ENCODE measurements at regions not wholly inside any gene's neighbourhood (a gene's known extent, or its start where the extent isn't known, plus 50 kb on each side); places are given as distances from the start of the nearest gene placed in this dataset.

DNA sequence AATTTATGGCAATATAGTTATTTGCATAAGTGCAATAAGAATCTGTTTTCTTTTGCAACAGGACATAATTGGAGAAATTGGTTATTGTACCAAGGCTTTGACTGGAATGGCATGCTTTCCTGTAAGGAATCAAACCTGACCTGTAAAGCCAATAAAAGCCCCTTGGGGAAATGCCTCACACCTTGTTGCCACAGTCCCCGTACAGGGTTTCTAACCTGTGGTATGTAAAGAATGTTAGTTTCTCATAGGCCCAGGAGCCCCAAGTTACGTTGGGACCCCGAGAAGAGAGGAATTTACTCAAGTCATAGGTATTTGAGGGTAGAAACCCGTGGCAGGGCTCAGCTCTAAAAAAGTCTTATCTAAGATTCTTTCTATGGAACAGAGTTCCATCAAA, 441.4 kb downstream of the IGSF11 start:
- TF ChIP-seq, protein P1, sequence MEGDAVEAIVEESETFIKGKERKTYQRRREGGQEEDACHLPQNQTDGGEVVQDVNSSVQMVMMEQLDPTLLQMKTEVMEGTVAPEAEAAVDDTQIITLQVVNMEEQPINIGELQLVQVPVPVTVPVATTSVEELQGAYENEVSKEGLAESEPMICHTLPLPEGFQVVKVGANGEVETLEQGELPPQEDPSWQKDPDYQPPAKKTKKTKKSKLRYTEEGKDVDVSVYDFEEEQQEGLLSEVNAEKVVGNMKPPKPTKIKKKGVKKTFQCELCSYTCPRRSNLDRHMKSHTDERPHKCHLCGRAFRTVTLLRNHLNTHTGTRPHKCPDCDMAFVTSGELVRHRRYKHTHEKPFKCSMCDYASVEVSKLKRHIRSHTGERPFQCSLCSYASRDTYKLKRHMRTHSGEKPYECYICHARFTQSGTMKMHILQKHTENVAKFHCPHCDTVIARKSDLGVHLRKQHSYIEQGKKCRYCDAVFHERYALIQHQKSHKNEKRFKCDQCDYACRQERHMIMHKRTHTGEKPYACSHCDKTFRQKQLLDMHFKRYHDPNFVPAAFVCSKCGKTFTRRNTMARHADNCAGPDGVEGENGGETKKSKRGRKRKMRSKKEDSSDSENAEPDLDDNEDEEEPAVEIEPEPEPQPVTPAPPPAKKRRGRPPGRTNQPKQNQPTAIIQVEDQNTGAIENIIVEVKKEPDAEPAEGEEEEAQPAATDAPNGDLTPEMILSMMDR (IDR thresholded peaks at IDR 0.05): no peak
- Histone ChIP-seq H3K27me3 (ENCODE audit: low read depth) (no peaks in the 10 kb centered on the region), H3K4me1 (no peaks in the 10 kb centered on the region), H3K4me3 (no peak overlapping the region), H3K27ac (no peak overlapping the region), H3K9me3 (peaks cover 6% of the 10 kb centered on the region), H3K36me3 (no peaks in the 10 kb centered on the region)
- no peak for DNase-seq
- ATAC-seq: no peak
- intact Hi-C loops (cut with DNase I): no loop called here

GRCh38 chr3:118597184-118597583, 437.5 kb downstream of the IGSF11 start:
- no peaks in the 10 kb centered on the region for H3K27me3 ChIP-seq (ENCODE audit: low read depth)
- TF ChIP-seq, protein P1 (IDR thresholded peaks at IDR 0.05): no peak
- ATAC-seq (no peak), DNase-seq (no peak)
- peaks cover 6% of the 10 kb centered on the region for H3K9me3 ChIP-seq
- H3K36me3 ChIP-seq: no peaks in the 10 kb centered on the region
- H3K27ac ChIP-seq: no peak overlapping the region
- intact Hi-C loops (cut with DNase I): no loop called here
- no peaks in the 10 kb centered on the region for H3K4me1 ChIP-seq
- no peak overlapping the region for H3K4me3 ChIP-seq

- Histone ChIP-seq H3K4me3 (no peak overlapping the region), H3K36me3 (no peaks in the 10 kb centered on the region), H3K27me3 (ENCODE audit: low read depth) (no peaks in the 10 kb centered on the region), H3K9me3 (no peaks in the 10 kb centered on the region), H3K4me1 (no peaks in the 10 kb centered on the region), H3K27ac (no peak overlapping the region)
- TF ChIP-seq, protein P1 (IDR thresholded peaks at IDR 0.05): no peak
- no peak for ATAC-seq
- DNase-seq: no peak
- intact Hi-C loops (cut with DNase I): no loop called here
Measured at GRCh38 chr3:118607915-118608820, 426.5 kb downstream of the IGSF11 start.

DNA sequence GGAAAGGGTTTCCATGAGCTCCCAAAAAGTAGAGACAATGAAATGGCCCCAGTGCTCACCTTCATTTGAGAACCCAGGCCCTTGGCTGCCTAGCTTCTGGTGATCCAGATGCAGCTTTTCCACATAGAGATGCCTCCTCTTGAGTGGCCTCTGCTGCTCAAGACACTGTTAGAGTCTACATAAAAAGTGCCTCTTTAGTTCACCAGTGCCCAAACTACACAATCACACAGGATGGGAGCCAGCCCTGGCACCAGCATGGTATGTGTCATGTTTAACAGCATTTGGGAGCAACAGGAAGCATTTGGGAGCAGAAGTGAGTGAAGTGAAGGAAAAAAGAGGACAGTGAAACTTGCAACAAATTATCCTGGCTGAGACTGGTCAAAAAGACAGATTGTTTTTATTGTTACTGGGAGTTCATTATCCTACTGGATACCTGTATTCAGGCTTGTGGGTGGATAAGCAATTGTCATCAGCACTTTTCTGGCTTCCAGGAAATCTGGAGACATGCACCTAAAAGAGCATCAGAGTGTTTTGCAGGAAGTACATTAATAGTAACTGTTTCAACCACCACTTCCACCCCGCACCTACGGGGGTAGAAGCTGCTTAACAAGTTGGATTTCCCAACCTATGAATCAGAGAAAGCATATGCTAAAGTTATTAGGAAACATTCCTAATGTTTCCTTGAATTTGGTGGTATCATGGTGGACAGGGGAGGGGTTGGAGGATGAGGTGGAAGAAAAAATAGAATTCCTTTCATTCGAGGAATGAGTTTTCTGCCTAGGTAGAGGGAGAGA, 416.2 kb downstream of the IGSF11 start:
- ATAC-seq: no peak
- TF ChIP-seq, protein P1 (IDR thresholded peaks at IDR 0.05): no peak
- DNase-seq: no peak
- no peak overlapping the region for H3K4me3 ChIP-seq
- no peaks in the 10 kb centered on the region for H3K27me3 ChIP-seq (ENCODE audit: low read depth)
- H3K27ac ChIP-seq: no peak overlapping the region
- intact Hi-C loops (cut with DNase I): no loop called here
- H3K9me3 ChIP-seq: no peaks in the 10 kb centered on the region
- no peaks in the 10 kb centered on the region for H3K36me3 ChIP-seq
- H3K4me1 ChIP-seq: no peaks in the 10 kb centered on the region

DNA sequence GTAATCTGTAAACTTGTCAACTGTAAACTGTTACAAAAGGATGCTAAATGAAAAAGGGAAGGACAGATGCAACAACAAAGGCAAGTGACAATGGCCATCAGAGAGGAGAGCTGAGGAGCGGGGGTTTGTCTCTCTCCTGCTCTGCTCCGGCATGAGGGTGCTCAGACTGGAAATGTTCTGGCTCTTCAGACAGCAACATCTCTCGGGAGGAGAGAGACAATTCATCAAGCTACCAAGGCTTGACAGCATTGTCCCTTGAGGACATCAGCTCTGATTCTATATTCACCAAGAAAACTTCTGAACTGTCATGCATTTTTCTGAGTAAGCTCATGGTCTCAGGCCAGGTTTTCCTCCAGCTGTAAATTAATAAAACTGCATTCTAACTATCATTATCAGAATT, 408.2 kb downstream of the IGSF11 start:
- DNase-seq (no peak), ATAC-seq (no peak)
- no peaks in the 10 kb centered on the region for H3K4me1 ChIP-seq
- no peaks in the 10 kb centered on the region for H3K9me3 ChIP-seq
- no peak overlapping the region for H3K4me3 ChIP-seq
- TF ChIP-seq, protein P1 (IDR thresholded peaks at IDR 0.05): no peak
- H3K36me3 ChIP-seq: no peaks in the 10 kb centered on the region
- H3K27me3 ChIP-seq (ENCODE audit: low read depth): no peaks in the 10 kb centered on the region
- no peak overlapping the region for H3K27ac ChIP-seq
- intact Hi-C loops (cut with DNase I): no loop called here

Measured in lower lobe of right lung (tissue), 2 donors.